GM19324 (cell line): ENCODE measurements at regions not wholly inside any gene's neighbourhood (a gene's known extent, or its start where the extent isn't known, plus 50 kb on each side); places are given as distances from the start of the nearest gene placed in this dataset.
A peak's percentile ranks its signal among the peaks of the same experiment; 100 is the strongest.

Source experiments
- ATAC-seq: cut with Tn5 transposase; IDR thresholded peaks from one replicate; pipeline ENCODE4 v1.9.1; 2021; ENCODE audit warnings: mild to moderate bottlenecking, moderate library complexity; ENCODE audit not compliant: unreplicated experiment, low FRiP score

- ATAC-seq: no peak
Observed at GRCh38 chr2:66714610-66715009, 279.7 kb downstream of the MEIS1 start.

- no peak for ATAC-seq
Observed at GRCh38 chr2:66717218-66717905, 282.4 kb downstream of the MEIS1 start.

- ATAC-seq: no peak
Observed at GRCh38 chr2:66717973-66718372, 283.0 kb downstream of the MEIS1 start.

- ATAC-seq: no peak
Observed at GRCh38 chr2:66721776-66722175, 286.9 kb downstream of the MEIS1 start.

GRCh38 chr2:66724241-66724640 lies 289.3 kb downstream of the MEIS1 start:
- ATAC-seq: no peak

- ATAC-seq: no peak
Observed at GRCh38 chr2:66729416-66730330, 294.7 kb downstream of the MEIS1 start.

- no peak for ATAC-seq
Observed at GRCh38 chr2:66730441-66730840, 295.5 kb downstream of the MEIS1 start.

- ATAC-seq: no peak
Observed at GRCh38 chr2:66733364-66733999, 298.6 kb downstream of the MEIS1 start.

GRCh38 chr2:66748939-66749338 lies 314.0 kb downstream of the MEIS1 start:
- peak; percentile 61 for ATAC-seq

GRCh38 chr2:66749566-66749965 lies 314.6 kb downstream of the MEIS1 start:
- no peak for ATAC-seq

GRCh38 chr2:66753257-66753656 lies 318.3 kb downstream of the MEIS1 start:
- ATAC-seq: no peak

GRCh38 chr2:66753660-66754059 lies 318.7 kb downstream of the MEIS1 start:
- ATAC-seq: no peak

- ATAC-seq: no peak
Observed at GRCh38 chr2:66755974-66756373, 321.0 kb downstream of the MEIS1 start.

GRCh38 chr2:66761826-66762225 lies 326.9 kb downstream of the MEIS1 start:
- no peak for ATAC-seq

- ATAC-seq: no peak
Observed at GRCh38 chr2:66762761-66763160, 327.8 kb downstream of the MEIS1 start.

GRCh38 chr2:66766582-66766981 lies 331.7 kb downstream of the MEIS1 start:
- no peak for ATAC-seq

GRCh38 chr2:66771359-66771976 lies 336.5 kb downstream of the MEIS1 start:
- no peak for ATAC-seq

- no peak for ATAC-seq
Observed at GRCh38 chr2:66772618-66773017, 337.7 kb downstream of the MEIS1 start.

GRCh38 chr2:66775730-66776422 lies 341.0 kb downstream of the MEIS1 start:
- ATAC-seq: no peak

- no peak for ATAC-seq
Observed at GRCh38 chr2:66781804-66782203, 346.9 kb downstream of the MEIS1 start.
